ENCODE measurements at regions not wholly inside any gene's neighbourhood (a gene's known extent, or its start where the extent isn't known, plus 50 kb on each side); places are given as distances from the start of the nearest gene placed in this dataset.
"Not testable (repeated sequence)": the region's sequence is repeated elsewhere in the genome, so short reads cannot be mapped to it uniquely, and the experiment has no call there.

GRCh38 chr6:48542191-48542590 lies 431.2 kb upstream of the PTCHD4 start:
- Histone ChIP-seq H3K4me3 (ENCODE audit: low read depth, low read length) (no peak overlapping the region), H3K27me3 (ENCODE audit: control insufficient read depth, insufficient read depth, low read length) (no peaks in the 10 kb centered on the region), H3K9me3 (ENCODE audit: control insufficient read depth, insufficient read depth, low read length) (no peaks in the 10 kb centered on the region; the same call in 1 of the 2 replicates), H3K27ac (ENCODE audit: low read depth, low read length) (no peak overlapping the region)
- TF ChIP-seq CTCF (IDR thresholded peaks at IDR 0.05; ENCODE audit: low read depth, low read length) = no peak
- POLR2A ChIA-PET = no interaction called here
- CTCF ChIA-PET = no interaction called here
- no peak for DNase-seq (ENCODE audit: low read depth, low spot score)

- Histone ChIP-seq H3K27me3 (ENCODE audit: control insufficient read depth, insufficient read depth, low read length) (no peaks in the 10 kb centered on the region), H3K9me3 (ENCODE audit: control insufficient read depth, insufficient read depth, low read length) (no peaks in the 10 kb centered on the region; the same call in 1 of the 2 replicates), H3K27ac (ENCODE audit: low read depth, low read length) (no peak overlapping the region), H3K4me3 (ENCODE audit: low read depth, low read length) (no peak overlapping the region)
- ChIA-PET CTCF (no interaction called here), POLR2A (no interaction called here)
- no peak for TF ChIP-seq CTCF (IDR thresholded peaks at IDR 0.05; ENCODE audit: low read depth, low read length)
- no peak for DNase-seq (ENCODE audit: low read depth, low spot score)
Observed at GRCh38 chr6:48541649-48542048, 430.7 kb upstream of the PTCHD4 start.

GRCh38 chr6:48535582-48536009 lies 424.6 kb upstream of the PTCHD4 start:
- no peak for DNase-seq (ENCODE audit: low read depth, low spot score)
- Histone ChIP-seq H3K9me3 (ENCODE audit: control insufficient read depth, insufficient read depth, low read length) (no peaks in the 10 kb centered on the region), H3K27me3 (ENCODE audit: control insufficient read depth, insufficient read depth, low read length) (peaks cover 8% of the 10 kb centered on the region), H3K27ac (ENCODE audit: low read depth, low read length) (no peak overlapping the region), H3K4me3 (ENCODE audit: low read depth, low read length) (no peak overlapping the region)
- POLR2A ChIA-PET = no interaction called here
- TF ChIP-seq CTCF (IDR thresholded peaks at IDR 0.05; ENCODE audit: low read depth, low read length) = no peak
- CTCF ChIA-PET = no interaction called here

GRCh38 chr6:48530978-48531377 lies 420.0 kb upstream of the PTCHD4 start:
- H3K27me3 ChIP-seq (ENCODE audit: control insufficient read depth, insufficient read depth, low read length); DNase-seq (ENCODE audit: low read depth, low spot score); H3K27ac ChIP-seq (ENCODE audit: low read depth, low read length); H3K9me3 ChIP-seq (ENCODE audit: control insufficient read depth, insufficient read depth, low read length); POLR2A ChIA-PET; CTCF ChIA-PET; H3K4me3 ChIP-seq (ENCODE audit: low read depth, low read length): not testable (repeated sequence)

- Histone ChIP-seq H3K9me3 (ENCODE audit: control insufficient read depth, insufficient read depth, low read length) (no peaks in the 10 kb centered on the region), H3K4me3 (ENCODE audit: low read depth, low read length) (no peak overlapping the region), H3K27ac (ENCODE audit: low read depth, low read length) (no peak overlapping the region), H3K27me3 (ENCODE audit: control insufficient read depth, insufficient read depth, low read length) (no peaks in the 10 kb centered on the region)
- POLR2A ChIA-PET = no interaction called here
- TF ChIP-seq CTCF (IDR thresholded peaks at IDR 0.05; ENCODE audit: low read depth, low read length) = no peak
- no peak for DNase-seq (ENCODE audit: low read depth, low spot score)
- CTCF ChIA-PET = no interaction called here
Observed at GRCh38 chr6:48525849-48526248, 414.9 kb upstream of the PTCHD4 start.

- TF ChIP-seq CTCF (IDR thresholded peaks at IDR 0.05; ENCODE audit: low read depth, low read length) = no peak
- Histone ChIP-seq H3K9me3 (ENCODE audit: control insufficient read depth, insufficient read depth, low read length) (no peaks in the 10 kb centered on the region), H3K27me3 (ENCODE audit: control insufficient read depth, insufficient read depth, low read length) (no peaks in the 10 kb centered on the region), H3K27ac (ENCODE audit: low read depth, low read length) (no peak overlapping the region), H3K4me3 (ENCODE audit: low read depth, low read length) (no peak overlapping the region)
- CTCF ChIA-PET = no interaction called here
- POLR2A ChIA-PET = no interaction called here
- no peak for DNase-seq (ENCODE audit: low read depth, low spot score)
Observed at GRCh38 chr6:48520951-48521350, 410.0 kb upstream of the PTCHD4 start.
